ENCODE measurements at regions not wholly inside any gene's neighbourhood (a gene's known extent, or its start where the extent isn't known, plus 50 kb on each side); places are given as distances from the start of the nearest gene placed in this dataset.

- H3K4me1 ChIP-seq = peaks cover 0 to 4% of the 10 kb centered on the region in 2 donors
- intact Hi-C loops (cut with DNase I; ENCODE audit: low total_unique reads) = no loop called here
- no peak overlapping the region for H3K4me3 ChIP-seq
- no peaks in the 10 kb centered on the region for H3K9me3 ChIP-seq
- no peaks in the 10 kb centered on the region for H3K27me3 ChIP-seq
- DNase-seq = no peak
- H3K27ac ChIP-seq = no peak overlapping the region
- ATAC-seq = no peak
- in situ Hi-C loops (cut with MboI; ENCODE audit: low sequenced_read_pairs in 4 of 4) = no loop called here
- no peak for TF ChIP-seq POLR2A (IDR thresholded peaks at IDR 0.05)
- no peaks in the 10 kb centered on the region for H3K36me3 ChIP-seq
Observed at GRCh38 chr2:65715323-65715722, 282.9 kb upstream of the SPRED2 start.

GRCh38 chr2:65714866-65715265, 282.5 kb upstream of the SPRED2 start:
- no peak for DNase-seq
- Histone ChIP-seq H3K27me3 (no peaks in the 10 kb centered on the region), H3K9me3 (no peaks in the 10 kb centered on the region), H3K36me3 (no peaks in the 10 kb centered on the region), H3K4me3 (no peak overlapping the region), H3K27ac (no peak overlapping the region), H3K4me1 (peaks cover 0 to 4% of the 10 kb centered on the region in 2 donors)
- intact Hi-C loops (cut with DNase I; ENCODE audit: low total_unique reads) (loop anchor here (5.0 kb wide), 1 partner anchor 78 kb away; no protein-coding TSS in a partner anchor), in situ Hi-C loops (cut with MboI; ENCODE audit: low sequenced_read_pairs in 4 of 4) (no loop called here)
- no peak for ATAC-seq
- TF ChIP-seq POLR2A (IDR thresholded peaks at IDR 0.05) = no peak
- TF ChIP-seq, protein P1, sequence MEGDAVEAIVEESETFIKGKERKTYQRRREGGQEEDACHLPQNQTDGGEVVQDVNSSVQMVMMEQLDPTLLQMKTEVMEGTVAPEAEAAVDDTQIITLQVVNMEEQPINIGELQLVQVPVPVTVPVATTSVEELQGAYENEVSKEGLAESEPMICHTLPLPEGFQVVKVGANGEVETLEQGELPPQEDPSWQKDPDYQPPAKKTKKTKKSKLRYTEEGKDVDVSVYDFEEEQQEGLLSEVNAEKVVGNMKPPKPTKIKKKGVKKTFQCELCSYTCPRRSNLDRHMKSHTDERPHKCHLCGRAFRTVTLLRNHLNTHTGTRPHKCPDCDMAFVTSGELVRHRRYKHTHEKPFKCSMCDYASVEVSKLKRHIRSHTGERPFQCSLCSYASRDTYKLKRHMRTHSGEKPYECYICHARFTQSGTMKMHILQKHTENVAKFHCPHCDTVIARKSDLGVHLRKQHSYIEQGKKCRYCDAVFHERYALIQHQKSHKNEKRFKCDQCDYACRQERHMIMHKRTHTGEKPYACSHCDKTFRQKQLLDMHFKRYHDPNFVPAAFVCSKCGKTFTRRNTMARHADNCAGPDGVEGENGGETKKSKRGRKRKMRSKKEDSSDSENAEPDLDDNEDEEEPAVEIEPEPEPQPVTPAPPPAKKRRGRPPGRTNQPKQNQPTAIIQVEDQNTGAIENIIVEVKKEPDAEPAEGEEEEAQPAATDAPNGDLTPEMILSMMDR (IDR thresholded peaks at IDR 0.05 in 4 of 5, conservative IDR thresholded peaks at IDR 0.05 in 1 of 5) = no peak

- H3K27ac ChIP-seq = no peak overlapping the region
- H3K4me3 ChIP-seq = no peak overlapping the region
- intact Hi-C loops (cut with DNase I; ENCODE audit: low total_unique reads) (loop anchor here (5.0 kb wide), 1 partner anchor 75 kb away; no protein-coding TSS in a partner anchor), in situ Hi-C loops (cut with MboI; ENCODE audit: low sequenced_read_pairs in 4 of 4) (no loop called here)
- TF ChIP-seq, protein P1 (IDR thresholded peaks at IDR 0.05 in 4 of 5, conservative IDR thresholded peaks at IDR 0.05 in 1 of 5) = no peak
- no peak for TF ChIP-seq POLR2A (IDR thresholded peaks at IDR 0.05)
- H3K9me3 ChIP-seq = no peaks in the 10 kb centered on the region
- H3K36me3 ChIP-seq = no peaks in the 10 kb centered on the region
- H3K27me3 ChIP-seq = no peaks in the 10 kb centered on the region
- H3K4me1 ChIP-seq = peaks cover 0 to 4% of the 10 kb centered on the region in 2 donors
- DNase-seq = no peak
- no peak for ATAC-seq
Observed at GRCh38 chr2:65711863-65712262, 279.5 kb upstream of the SPRED2 start.

GRCh38 chr2:65710779-65711295, 278.4 kb upstream of the SPRED2 start:
- no peaks in the 10 kb centered on the region for H3K36me3 ChIP-seq
- no peak for TF ChIP-seq POLR2A (IDR thresholded peaks at IDR 0.05)
- TF ChIP-seq, protein P1 (IDR thresholded peaks at IDR 0.05 in 4 of 5, conservative IDR thresholded peaks at IDR 0.05 in 1 of 5) = no peak
- H3K27me3 ChIP-seq = no peaks in the 10 kb centered on the region
- H3K4me1 ChIP-seq = peaks cover 0 to 4% of the 10 kb centered on the region in 2 donors
- no peak for DNase-seq
- H3K27ac ChIP-seq = no peak overlapping the region
- intact Hi-C loops (cut with DNase I; ENCODE audit: low total_unique reads) (loop anchor here (5.0 kb wide), 1 partner anchor 74 kb away; no protein-coding TSS in a partner anchor), in situ Hi-C loops (cut with MboI; ENCODE audit: low sequenced_read_pairs in 4 of 4) (no loop called here)
- no peaks in the 10 kb centered on the region for H3K9me3 ChIP-seq
- ATAC-seq = peak in 1 of 2 donors; percentile 30
- H3K4me3 ChIP-seq = no peak overlapping the region

- Histone ChIP-seq H3K9me3 (no peaks in the 10 kb centered on the region), H3K4me3 (no peak overlapping the region), H3K27me3 (no peaks in the 10 kb centered on the region), H3K27ac (no peak overlapping the region), H3K4me1 (peaks cover 0 to 2% of the 10 kb centered on the region in 2 donors), H3K36me3 (no peaks in the 10 kb centered on the region)
- ATAC-seq (no peak), DNase-seq (no peak)
- intact Hi-C loops (cut with DNase I; ENCODE audit: low total_unique reads) (loop anchor here (5.0 kb wide), 1 partner anchor 73 kb away; no protein-coding TSS in a partner anchor), in situ Hi-C loops (cut with MboI; ENCODE audit: low sequenced_read_pairs in 4 of 4) (no loop called here)
- TF ChIP-seq POLR2A (IDR thresholded peaks at IDR 0.05) = no peak
- TF ChIP-seq, protein P1 (IDR thresholded peaks at IDR 0.05 in 4 of 5, conservative IDR thresholded peaks at IDR 0.05 in 1 of 5) = no peak
Observed at GRCh38 chr2:65710356-65710755, 278.0 kb upstream of the SPRED2 start.
